IPS DF 19.7 (cell line): ENCODE measurements at regions not wholly inside any gene's neighbourhood (a gene's known extent, or its start where the extent isn't known, plus 50 kb on each side); places are given as distances from the start of the nearest gene placed in this dataset.
"Not testable (repeated sequence)": the region's sequence is repeated elsewhere in the genome, so short reads cannot be mapped to it uniquely, and the experiment has no call there.

Experiments used
- DNase-seq: peaks from one replicate; pipeline ENCODE4 v3.0.0-alpha.2; 2013; ENCODE audit warnings: low read depth, low spot score

GRCh38 chr16:52976539-52977167, 76.0 kb downstream of the CHD9NB start:
- DNase-seq = peak; percentile 20

- DNase-seq = no peak
These were observed 85.0 kb downstream of the CHD9NB start for GRCh38 chr16:52967744-52968143.

- DNase-seq = no peak
These were observed 88.4 kb downstream of the CHD9NB start for GRCh38 chr16:52964290-52964689.

GRCh38 chr16:52963855-52964242, 88.8 kb downstream of the CHD9NB start:
- no peak for DNase-seq

- DNase-seq = no peak
These were observed 89.4 kb downstream of the CHD9NB start for GRCh38 chr16:52963212-52963854.

- DNase-seq = no peak
These were observed 93.7 kb downstream of the CHD9NB start for GRCh38 chr16:52958951-52959350.

GRCh38 chr16:52957199-52957598, 95.5 kb downstream of the CHD9NB start:
- no peak for DNase-seq

- DNase-seq = no peak
These were observed 96.7 kb downstream of the CHD9NB start for GRCh38 chr16:52956044-52956443.

- DNase-seq = no peak
These were observed 99.5 kb downstream of the CHD9NB start for GRCh38 chr16:52953215-52953614.

GRCh38 chr16:52948946-52949345, 103.8 kb downstream of the CHD9NB start:
- DNase-seq = no peak

GRCh38 chr16:52932321-52932720, 120.4 kb downstream of the CHD9NB start:
- no peak for DNase-seq

- no peak for DNase-seq
These were observed 123.0 kb downstream of the CHD9NB start for GRCh38 chr16:52929478-52930400.

GRCh38 chr16:52928955-52929354, 123.7 kb downstream of the CHD9NB start:
- no peak for DNase-seq

GRCh38 chr16:52925143-52925542, 127.6 kb downstream of the CHD9NB start:
- DNase-seq = no peak

- no peak for DNase-seq
These were observed 128.5 kb downstream of the CHD9NB start for GRCh38 chr16:52924162-52924561.

GRCh38 chr16:52921104-52921503, 131.6 kb downstream of the CHD9NB start:
- DNase-seq = no peak

GRCh38 chr16:52920331-52920730, 132.4 kb downstream of the CHD9NB start:
- no peak for DNase-seq

- DNase-seq = no peak
These were observed 138.3 kb downstream of the CHD9NB start for GRCh38 chr16:52914428-52914827.

- DNase-seq = peak; percentile 45
These were observed 140.0 kb downstream of the CHD9NB start for GRCh38 chr16:52912565-52913173.

GRCh38 chr16:52908057-52908456, 144.6 kb downstream of the CHD9NB start:
- not testable (repeated sequence) for DNase-seq

- DNase-seq = no peak
These were observed 146.4 kb downstream of the CHD9NB start for GRCh38 chr16:52906281-52906680.
